ENCODE measurements at regions not wholly inside any gene's neighbourhood (a gene's known extent, or its start where the extent isn't known, plus 50 kb on each side); places are given as distances from the start of the nearest gene placed in this dataset.
"Not testable (repeated sequence)": the region's sequence is repeated elsewhere in the genome, so short reads cannot be mapped to it uniquely, and the experiment has no call there.

DNA sequence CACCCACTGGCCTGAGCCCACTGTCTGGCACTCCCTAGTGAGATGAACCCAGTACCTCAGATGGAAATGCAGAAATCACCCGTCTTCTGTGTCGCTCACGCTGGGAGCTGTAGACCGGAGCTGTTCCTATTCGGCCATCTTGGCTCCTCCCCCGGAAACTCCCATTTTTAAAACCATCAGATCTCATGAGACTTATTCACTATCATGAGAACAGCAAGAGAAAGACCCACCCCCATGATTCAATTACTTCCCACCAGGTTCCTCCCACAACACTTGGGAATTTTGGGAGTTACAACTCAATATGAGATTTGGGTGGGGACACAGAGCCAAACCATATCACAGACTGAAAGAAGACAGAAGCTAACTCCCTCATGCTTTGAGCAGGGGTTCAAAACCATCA is 134.5 kb downstream of the SLC39A8 start:
- H3K4me3 ChIP-seq (ENCODE audit: low read length); H3K27me3 ChIP-seq (ENCODE audit: control insufficient read depth, insufficient read depth); H3K27ac ChIP-seq (ENCODE audit: low read length); intact Hi-C loops (cut with DNase I); ATAC-seq; DNase-seq; H3K9me3 ChIP-seq (ENCODE audit: control insufficient read depth, low read length); H3K4me1 ChIP-seq (ENCODE audit: control insufficient read depth, insufficient read depth, low read length): not testable (repeated sequence)
- 92% methylated on average over 6 of the region's 6 CpGs for WGBS

DNA sequence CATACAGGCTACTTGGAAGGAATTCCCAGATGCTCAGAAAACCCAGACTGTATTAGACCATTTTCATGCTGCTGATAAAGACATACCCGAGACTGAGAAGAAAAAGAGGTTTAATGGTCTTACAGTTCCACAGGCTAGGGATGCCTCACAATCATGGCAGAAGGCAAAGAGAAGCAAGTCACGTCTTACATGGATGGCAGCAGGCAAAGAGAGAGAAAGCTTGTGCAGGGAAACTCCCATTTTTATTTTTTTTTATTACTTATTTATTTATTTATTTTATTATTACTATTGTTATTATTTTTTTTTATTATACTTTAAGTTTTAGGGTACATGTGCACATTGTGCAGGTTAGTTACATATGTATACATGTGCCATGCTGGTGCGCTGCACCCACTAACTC is 140.6 kb downstream of the SLC39A8 start:
- not testable (repeated sequence) for ATAC-seq

DNA sequence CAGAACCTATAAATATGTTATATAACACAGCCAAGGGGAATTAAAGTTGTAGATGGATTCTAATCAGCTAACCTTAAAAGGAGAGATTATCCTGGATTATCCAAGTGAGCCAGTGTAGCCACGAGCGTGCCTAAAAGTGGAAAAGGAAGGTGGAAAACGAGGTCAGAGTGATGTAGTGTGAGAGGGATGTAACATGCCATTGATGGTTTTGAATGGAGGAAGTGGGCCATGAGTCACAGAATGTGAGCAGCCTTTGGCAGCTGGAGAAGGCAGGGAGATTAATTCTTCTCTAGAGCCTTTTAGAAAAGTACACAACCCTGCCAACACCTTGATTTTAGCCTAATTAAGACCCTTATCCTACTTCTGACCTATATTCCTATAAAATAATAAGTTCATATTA is 149.1 kb downstream of the SLC39A8 start:
- 43% methylated on average over 3 of the region's 3 CpGs for WGBS
- DNase-seq, result no peak
- no peaks in the 10 kb centered on the region for H3K9me3 ChIP-seq (ENCODE audit: control insufficient read depth, low read length)
- intact Hi-C loops (cut with DNase I), result no loop called here
- H3K27ac ChIP-seq (ENCODE audit: low read length), result no peak overlapping the region
- H3K4me3 ChIP-seq (ENCODE audit: low read length), result no peak overlapping the region
- no peaks in the 10 kb centered on the region for H3K4me1 ChIP-seq (ENCODE audit: control insufficient read depth, insufficient read depth, low read length)
- ATAC-seq, result no peak
- no peaks in the 10 kb centered on the region for H3K27me3 ChIP-seq (ENCODE audit: control insufficient read depth, insufficient read depth)

More for the DNA sequence above, 140.6 kb downstream of the SLC39A8 start:
- H3K27me3 ChIP-seq (ENCODE audit: control insufficient read depth, insufficient read depth); intact Hi-C loops (cut with DNase I); DNase-seq; H3K9me3 ChIP-seq (ENCODE audit: control insufficient read depth, low read length); H3K4me3 ChIP-seq (ENCODE audit: low read length); H3K27ac ChIP-seq (ENCODE audit: low read length); H3K4me1 ChIP-seq (ENCODE audit: control insufficient read depth, insufficient read depth, low read length): not testable (repeated sequence)
- 84% methylated on average over 3 of the region's 3 CpGs for WGBS

DNA sequence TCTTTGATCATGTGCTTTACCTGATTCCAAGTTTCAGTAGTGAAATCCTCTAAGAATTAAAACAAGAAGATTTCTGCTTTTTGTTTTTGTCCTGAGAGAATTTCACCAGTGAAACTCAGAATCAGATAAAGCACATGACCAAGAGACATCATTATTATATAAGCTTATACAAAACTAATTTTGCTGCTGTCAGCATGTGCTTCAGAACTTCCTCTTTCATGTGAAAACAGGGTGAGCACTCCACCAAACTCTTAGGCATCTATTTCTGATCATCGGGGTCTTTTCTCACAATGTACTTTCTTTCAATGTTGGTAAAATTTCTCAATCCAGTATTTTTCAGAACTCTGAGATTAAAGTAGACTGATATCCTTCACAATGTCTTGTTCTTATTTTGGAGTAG is 152.1 kb downstream of the SLC39A8 start:
- Histone ChIP-seq H3K4me3 (ENCODE audit: low read length) (no peak overlapping the region), H3K4me1 (ENCODE audit: control insufficient read depth, insufficient read depth, low read length) (no peaks in the 10 kb centered on the region), H3K27me3 (ENCODE audit: control insufficient read depth, insufficient read depth) (no peaks in the 10 kb centered on the region), H3K9me3 (ENCODE audit: control insufficient read depth, low read length) (no peaks in the 10 kb centered on the region), H3K27ac (ENCODE audit: low read length) (no peak overlapping the region)
- ATAC-seq (no peak), DNase-seq (no peak)
- 80% methylated on average over 1 of the region's 1 CpG for WGBS
- intact Hi-C loops (cut with DNase I), result no loop called here

DNA sequence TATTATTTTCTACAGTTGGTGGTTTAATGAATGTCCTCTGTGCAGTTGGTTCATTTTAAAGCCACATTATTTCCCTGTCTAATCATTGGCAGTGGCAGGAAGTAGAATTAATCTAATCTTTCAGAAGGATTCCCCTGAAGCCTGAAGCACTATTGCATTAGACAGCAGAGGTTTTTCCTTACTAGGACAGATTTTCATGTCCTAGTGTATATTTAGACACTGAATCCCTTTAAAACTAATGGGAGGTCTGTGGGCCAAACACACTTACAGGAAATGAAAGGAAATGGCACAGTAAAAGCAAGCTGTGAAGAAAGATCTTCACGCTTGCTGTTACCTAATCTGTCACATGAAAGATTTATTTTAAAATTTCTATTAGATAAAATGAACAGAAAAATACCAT is 165.2 kb downstream of the SLC39A8 start:
- 34% methylated on average over 1 of the region's 1 CpG for WGBS
- ATAC-seq (no peak), DNase-seq (no peak)
- Histone ChIP-seq H3K27me3 (ENCODE audit: control insufficient read depth, insufficient read depth) (no peaks in the 10 kb centered on the region), H3K9me3 (ENCODE audit: control insufficient read depth, low read length) (no peaks in the 10 kb centered on the region), H3K4me1 (ENCODE audit: control insufficient read depth, insufficient read depth, low read length) (no peaks in the 10 kb centered on the region), H3K27ac (ENCODE audit: low read length) (no peak overlapping the region), H3K4me3 (ENCODE audit: low read length) (no peak overlapping the region)
- intact Hi-C loops (cut with DNase I), result no loop called here

DNA sequence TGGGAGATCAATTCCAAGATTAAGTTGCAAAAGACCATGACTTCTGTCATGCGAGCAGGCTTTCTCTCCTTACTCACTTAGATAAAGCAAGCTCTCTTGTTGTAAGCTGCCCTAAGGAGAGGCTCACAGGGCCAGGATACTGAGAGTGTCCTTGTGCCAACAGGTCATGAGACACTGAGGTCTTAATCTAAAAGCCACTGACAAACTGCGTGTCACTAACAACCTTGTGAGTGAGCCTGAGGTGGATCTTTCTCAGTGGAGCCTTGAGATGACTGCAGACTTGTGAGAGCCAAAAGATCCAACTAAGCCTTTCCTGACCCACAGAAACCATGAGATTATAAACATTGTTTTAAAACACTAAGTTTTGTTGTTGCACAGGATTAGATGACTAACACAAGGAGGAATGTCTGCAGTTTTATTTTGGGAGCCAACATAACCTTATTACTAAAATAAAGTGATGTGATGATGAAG is 170.5 kb downstream of the SLC39A8 start:
- Histone ChIP-seq H3K4me1 (ENCODE audit: control insufficient read depth, insufficient read depth, low read length) (no peaks in the 10 kb centered on the region), H3K4me3 (ENCODE audit: low read length) (no peak overlapping the region), H3K9me3 (ENCODE audit: control insufficient read depth, low read length) (no peaks in the 10 kb centered on the region), H3K27ac (ENCODE audit: low read length) (no peak overlapping the region), H3K27me3 (ENCODE audit: control insufficient read depth, insufficient read depth) (no peaks in the 10 kb centered on the region)
- WGBS, result 69% methylated on average over 2 of the region's 2 CpGs
- intact Hi-C loops (cut with DNase I), result no loop called here
- no peak for ATAC-seq
- no peak for DNase-seq

DNA sequence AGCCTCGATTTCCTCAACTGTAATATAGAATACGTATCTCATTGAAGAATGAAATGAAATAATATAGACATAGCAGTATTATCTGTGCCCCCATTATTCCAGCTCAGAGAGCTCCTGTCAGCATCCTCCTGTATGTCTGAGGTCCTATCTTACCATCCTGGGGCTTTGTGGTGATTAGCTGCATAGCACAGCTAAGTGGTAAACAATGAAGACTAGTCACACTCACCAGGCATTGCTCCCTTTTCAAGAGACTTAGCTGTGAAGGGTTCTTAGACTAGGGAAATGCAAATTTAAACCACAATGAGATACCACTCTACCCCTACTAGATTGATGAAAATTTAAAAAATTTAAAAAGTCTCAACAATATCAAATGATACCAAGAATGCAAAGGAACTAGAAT is 172.9 kb downstream of the SLC39A8 start:
- Histone ChIP-seq H3K27me3 (ENCODE audit: control insufficient read depth, insufficient read depth) (no peaks in the 10 kb centered on the region), H3K4me3 (ENCODE audit: low read length) (no peak overlapping the region), H3K27ac (ENCODE audit: low read length) (no peak overlapping the region), H3K9me3 (ENCODE audit: control insufficient read depth, low read length) (no peaks in the 10 kb centered on the region), H3K4me1 (ENCODE audit: control insufficient read depth, insufficient read depth, low read length) (no peaks in the 10 kb centered on the region)
- DNase-seq (no peak), ATAC-seq (no peak)
- WGBS, result 73% methylated on average over 2 of the region's 2 CpGs
- intact Hi-C loops (cut with DNase I), result no loop called here

DNA sequence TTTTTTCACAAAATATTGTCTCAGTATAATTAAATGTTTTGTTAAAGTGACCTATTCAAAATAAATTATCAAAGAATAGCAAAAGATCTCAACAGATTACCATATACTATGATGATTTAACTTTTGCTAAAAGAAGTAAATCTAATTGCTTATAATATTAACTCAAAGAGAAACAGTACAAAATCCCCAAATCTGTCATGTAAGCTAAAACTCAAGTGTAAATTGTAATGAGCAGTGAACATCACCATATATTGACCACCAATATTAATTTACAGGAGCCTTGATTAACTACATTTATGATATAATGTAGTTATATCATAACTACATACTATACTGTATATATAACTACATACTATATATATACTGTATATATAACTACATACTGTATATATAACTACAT is 174.4 kb downstream of the SLC39A8 start:
- H3K4me1 ChIP-seq (ENCODE audit: control insufficient read depth, insufficient read depth, low read length), result no peaks in the 10 kb centered on the region
- no peak overlapping the region for H3K27ac ChIP-seq (ENCODE audit: low read length)
- DNase-seq, result no peak
- no peaks in the 10 kb centered on the region for H3K27me3 ChIP-seq (ENCODE audit: control insufficient read depth, insufficient read depth)
- intact Hi-C loops (cut with DNase I), result no loop called here
- ATAC-seq, result no peak
- no peak overlapping the region for H3K4me3 ChIP-seq (ENCODE audit: low read length)
- H3K9me3 ChIP-seq (ENCODE audit: control insufficient read depth, low read length), result no peaks in the 10 kb centered on the region

DNA sequence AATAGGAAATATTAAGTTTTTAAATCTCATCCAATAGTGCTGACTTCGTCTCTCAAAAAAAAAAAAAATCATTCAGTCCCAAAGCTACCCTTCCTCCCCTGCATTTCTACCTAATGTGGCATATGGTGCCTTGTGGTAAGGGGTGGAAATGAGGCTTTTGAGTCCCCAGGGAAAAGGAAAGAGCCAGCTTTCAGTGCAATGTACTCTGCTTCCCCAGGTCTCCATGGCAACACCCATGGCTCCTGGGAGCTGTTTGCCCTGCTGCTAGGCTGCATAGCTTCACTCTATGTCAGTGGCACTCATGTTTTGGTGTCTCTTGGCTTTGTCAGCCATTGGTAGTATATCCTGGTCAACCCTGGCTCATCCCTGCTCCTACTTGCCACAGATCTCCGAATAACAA is 175.9 kb downstream of the SLC39A8 start:
- ATAC-seq (no peak), DNase-seq (no peak)
- H3K9me3 ChIP-seq (ENCODE audit: control insufficient read depth, low read length), result no peaks in the 10 kb centered on the region
- no peak overlapping the region for H3K27ac ChIP-seq (ENCODE audit: low read length)
- no peaks in the 10 kb centered on the region for H3K27me3 ChIP-seq (ENCODE audit: control insufficient read depth, insufficient read depth)
- no peaks in the 10 kb centered on the region for H3K4me1 ChIP-seq (ENCODE audit: control insufficient read depth, insufficient read depth, low read length)
- intact Hi-C loops (cut with DNase I), result no loop called here
- 83% methylated on average over 2 of the region's 2 CpGs for WGBS
- H3K4me3 ChIP-seq (ENCODE audit: low read length), result no peak overlapping the region

DNA sequence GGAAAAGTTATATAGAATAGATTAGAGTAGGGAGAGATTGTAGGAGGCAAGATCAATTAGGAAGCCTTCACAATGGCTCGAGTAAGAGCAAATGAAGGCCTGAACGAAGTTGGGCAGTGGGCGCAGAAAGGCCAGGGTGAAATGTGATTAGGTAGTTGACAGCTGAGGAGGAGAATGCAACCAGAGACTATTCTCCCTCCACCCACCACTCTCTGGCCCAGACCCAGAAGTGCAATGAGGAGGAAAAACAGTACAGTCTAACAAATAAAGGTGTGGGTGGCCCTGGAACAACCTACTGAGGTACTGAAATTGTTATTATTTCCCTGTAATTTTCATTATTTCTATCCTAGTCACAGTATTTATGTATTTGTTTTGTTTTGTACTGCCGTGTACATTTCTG is 176.7 kb downstream of the SLC39A8 start:
- 56% methylated on average over 4 of the region's 4 CpGs for WGBS
- Histone ChIP-seq H3K27ac (ENCODE audit: low read length) (no peak overlapping the region), H3K4me3 (ENCODE audit: low read length) (no peak overlapping the region), H3K27me3 (ENCODE audit: control insufficient read depth, insufficient read depth) (no peaks in the 10 kb centered on the region), H3K9me3 (ENCODE audit: control insufficient read depth, low read length) (no peaks in the 10 kb centered on the region), H3K4me1 (ENCODE audit: control insufficient read depth, insufficient read depth, low read length) (no peaks in the 10 kb centered on the region)
- intact Hi-C loops (cut with DNase I), result no loop called here
- ATAC-seq (no peak), DNase-seq (no peak)

DNA sequence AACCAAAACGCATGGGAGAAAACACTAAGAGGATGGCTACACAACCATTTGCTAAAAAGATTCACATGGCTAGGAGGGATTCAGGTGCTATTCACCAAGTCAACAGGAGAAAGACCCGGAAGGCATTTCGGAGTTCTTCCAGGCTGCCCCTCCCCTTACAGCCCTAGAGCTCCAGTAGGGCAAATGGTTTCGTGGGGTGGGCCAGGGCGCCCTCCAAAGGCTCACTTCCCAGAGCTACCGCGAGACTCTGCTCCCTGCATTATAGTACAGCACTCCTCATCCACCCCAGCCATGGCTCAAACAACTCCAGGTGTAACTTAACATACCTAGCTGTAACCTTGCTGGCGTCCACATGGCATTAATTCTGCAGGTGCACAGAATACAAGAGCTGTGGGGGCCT is 179.7 kb downstream of the SLC39A8 start:
- intact Hi-C loops (cut with DNase I), result no loop called here
- Histone ChIP-seq H3K27ac (ENCODE audit: low read length) (no peak overlapping the region), H3K9me3 (ENCODE audit: control insufficient read depth, low read length) (no peaks in the 10 kb centered on the region), H3K4me3 (ENCODE audit: low read length) (no peak overlapping the region), H3K27me3 (ENCODE audit: control insufficient read depth, insufficient read depth) (no peaks in the 10 kb centered on the region), H3K4me1 (ENCODE audit: control insufficient read depth, insufficient read depth, low read length) (no peaks in the 10 kb centered on the region)
- ATAC-seq, result no peak
- no peak for DNase-seq
- WGBS, result 83% methylated on average over 8 of the region's 8 CpGs

DNA sequence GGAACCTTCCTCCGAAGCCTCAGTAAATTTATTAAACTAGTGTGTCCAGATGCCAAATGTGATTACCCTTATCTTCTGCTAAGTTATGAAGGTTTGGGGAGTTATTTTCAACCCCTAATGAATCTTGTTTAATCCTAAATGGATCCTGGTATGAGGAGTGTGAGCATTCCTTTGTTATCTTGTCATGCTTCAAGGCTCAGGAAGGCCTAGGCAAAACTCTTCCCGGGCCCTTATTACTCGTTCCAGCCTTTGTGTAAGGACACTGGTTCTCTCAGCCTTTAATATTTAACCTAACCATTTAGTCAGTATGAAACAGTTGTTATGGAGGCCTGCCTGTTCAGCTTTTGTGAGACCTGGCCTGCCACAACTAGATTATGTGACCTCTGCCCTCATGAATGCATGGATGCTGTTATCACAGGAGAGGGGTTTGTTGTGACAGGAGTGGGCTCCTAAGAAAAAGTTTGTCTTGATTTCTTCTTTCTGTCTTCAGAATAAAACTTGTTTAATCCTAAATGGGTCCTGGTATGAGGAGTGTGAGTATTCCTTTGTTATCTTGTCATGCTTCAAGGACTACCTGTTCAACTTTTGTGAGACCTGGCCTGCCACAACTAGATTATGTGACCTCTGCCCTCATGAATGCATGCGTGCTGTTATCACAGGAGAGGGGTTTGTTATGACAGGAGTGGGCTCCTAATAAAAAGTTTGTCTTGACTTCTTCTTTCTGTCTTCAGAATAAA is 181.7 kb downstream of the SLC39A8 start:
- ATAC-seq (no peak), DNase-seq (no peak)
- Histone ChIP-seq H3K4me1 (ENCODE audit: control insufficient read depth, insufficient read depth, low read length) (no peaks in the 10 kb centered on the region), H3K9me3 (ENCODE audit: control insufficient read depth, low read length) (no peaks in the 10 kb centered on the region), H3K27me3 (ENCODE audit: control insufficient read depth, insufficient read depth) (no peaks in the 10 kb centered on the region), H3K27ac (ENCODE audit: low read length) (no peak overlapping the region), H3K4me3 (ENCODE audit: low read length) (no peak overlapping the region)
- intact Hi-C loops (cut with DNase I), result no loop called here
- WGBS, result 31% methylated on average over 4 of the region's 4 CpGs

Data from right cardiac atrium (tissue), 5 donors.